Vagina (tissue), 2 donors: ENCODE measurements at regions not wholly inside any gene's neighbourhood (a gene's known extent, or its start where the extent isn't known, plus 50 kb on each side); places are given as distances from the start of the nearest gene placed in this dataset.

Source experiments
- DNase-seq, 2 donors: peaks; one replicate each; pipeline ENCODE4 v3.0.0-alpha.2; 2017; ENCODE audit errors: extremely low spot score in 2 of 2
- H3K27ac ChIP-seq: fragments of 200-600 bp; sonication (generic); one replicate; pipeline ENCODE4 v1.5.1; 2019
- H3K27me3 ChIP-seq: fragments of 200-600 bp; sonication (generic); one replicate; pipeline ENCODE4 v1.5.1; 2019
- H3K36me3 ChIP-seq, 2 donors: fragments of 200-600 bp; sonication (generic); one replicate each; pipeline ENCODE4 v1.5.1; 2017 to 2019
- H3K4me1 ChIP-seq: fragments of 200-600 bp; sonication (generic); one replicate; pipeline ENCODE4 v1.5.1; 2019
- H3K4me3 ChIP-seq, 2 donors: fragments of 200-600 bp; sonication (generic); 1 replicate in 1 of 2; 2 replicates in 1 of 2; pipeline ENCODE4 v1.5.1; 2016 to 2019
- H3K9me3 ChIP-seq: fragments of 200-600 bp; sonication (generic); one replicate; pipeline ENCODE4 v1.5.1; 2019
- CTCF ChIP-seq, 3 experiments: fragments of 450-650 bp in 2 of 3; fragments of 200-600 bp in 1 of 3; sonication (generic) in 1 of 3; IDR thresholded peaks; one replicate each; pipeline ENCODE4 v1.5.1; 2017 to 2019; ENCODE audit warnings: antibody characterized with exemption in 3 of 3, mild to moderate bottlenecking in 2 of 3, moderate library complexity in 2 of 3
- POLR2A ChIP-seq, 2 donors: fragments of 450-650 bp; IDR thresholded peaks; one replicate each; pipeline ENCODE4 v1.6.1; 2017; ENCODE audit warnings: antibody characterized with exemption in 2 of 2, mild to moderate bottlenecking in 2 of 2, moderate library complexity in 2 of 2
- POLR2AphosphoS5 ChIP-seq, 2 donors: sonication (generic); formaldehyde crosslinking; IDR thresholded peaks; one replicate each; pipeline ENCODE4 v1.9.0; 2017; ENCODE audit warnings: antibody characterized with exemption in 2 of 2, mild to moderate bottlenecking in 2 of 2, low read depth in 1 of 2; ENCODE audit not compliant: insufficient read depth in 1 of 2
- intact Hi-C: fragments of 100-400 bp; cut with DNase I; formaldehyde crosslinking; loops from one replicate; pipeline ENCODE4 v1.15.1; 2023

- H3K36me3 ChIP-seq, result no peaks in the 10 kb centered on the region
- TF ChIP-seq CTCF (IDR thresholded peaks at IDR 0.05) (no peak), POLR2A (IDR thresholded peaks at IDR 0.05) (no peak), POLR2AphosphoS5 (IDR thresholded peaks at IDR 0.05; ENCODE audit: insufficient read depth in 1 of 2, low read depth in 1 of 2) (no peak)
- H3K27ac ChIP-seq, result no peak overlapping the region
- intact Hi-C loops, result no loop called here
- no peak overlapping the region for H3K4me3 ChIP-seq
- H3K4me1 ChIP-seq, result no peaks in the 10 kb centered on the region
- DNase-seq, result no peak
- H3K27me3 ChIP-seq, result no peaks in the 10 kb centered on the region
- H3K9me3 ChIP-seq, result no peaks in the 10 kb centered on the region
Observed at GRCh38 chr16:52618753-52619497, 72.0 kb upstream of the TOX3 start.

- H3K4me1 ChIP-seq, result no peaks in the 10 kb centered on the region
- no peak for TF ChIP-seq POLR2AphosphoS5 (IDR thresholded peaks at IDR 0.05; ENCODE audit: insufficient read depth in 1 of 2, low read depth in 1 of 2)
- no peak for TF ChIP-seq POLR2A (IDR thresholded peaks at IDR 0.05)
- TF ChIP-seq CTCF (IDR thresholded peaks at IDR 0.05), result no peak
- H3K27ac ChIP-seq, result no peak overlapping the region
- no peaks in the 10 kb centered on the region for H3K27me3 ChIP-seq
- intact Hi-C loops, result no loop called here
- no peak overlapping the region for H3K4me3 ChIP-seq
- no peak for DNase-seq
- no peaks in the 10 kb centered on the region for H3K9me3 ChIP-seq
- no peaks in the 10 kb centered on the region for H3K36me3 ChIP-seq
Observed at GRCh38 chr16:52617591-52617990, 70.6 kb upstream of the TOX3 start.

GRCh38 chr16:52613508-52613907, 66.6 kb upstream of the TOX3 start:
- H3K4me1 ChIP-seq, result no peaks in the 10 kb centered on the region
- no peak for DNase-seq
- no peak overlapping the region for H3K27ac ChIP-seq
- H3K9me3 ChIP-seq, result no peaks in the 10 kb centered on the region
- H3K36me3 ChIP-seq, result no peaks in the 10 kb centered on the region
- H3K27me3 ChIP-seq, result no peaks in the 10 kb centered on the region
- H3K4me3 ChIP-seq, result no peak overlapping the region
- no peak for TF ChIP-seq POLR2A (IDR thresholded peaks at IDR 0.05)
- no peak for TF ChIP-seq POLR2AphosphoS5 (IDR thresholded peaks at IDR 0.05; ENCODE audit: insufficient read depth in 1 of 2, low read depth in 1 of 2)
- TF ChIP-seq CTCF (IDR thresholded peaks at IDR 0.05), result no peak
- intact Hi-C loops, result no loop called here

DNA sequence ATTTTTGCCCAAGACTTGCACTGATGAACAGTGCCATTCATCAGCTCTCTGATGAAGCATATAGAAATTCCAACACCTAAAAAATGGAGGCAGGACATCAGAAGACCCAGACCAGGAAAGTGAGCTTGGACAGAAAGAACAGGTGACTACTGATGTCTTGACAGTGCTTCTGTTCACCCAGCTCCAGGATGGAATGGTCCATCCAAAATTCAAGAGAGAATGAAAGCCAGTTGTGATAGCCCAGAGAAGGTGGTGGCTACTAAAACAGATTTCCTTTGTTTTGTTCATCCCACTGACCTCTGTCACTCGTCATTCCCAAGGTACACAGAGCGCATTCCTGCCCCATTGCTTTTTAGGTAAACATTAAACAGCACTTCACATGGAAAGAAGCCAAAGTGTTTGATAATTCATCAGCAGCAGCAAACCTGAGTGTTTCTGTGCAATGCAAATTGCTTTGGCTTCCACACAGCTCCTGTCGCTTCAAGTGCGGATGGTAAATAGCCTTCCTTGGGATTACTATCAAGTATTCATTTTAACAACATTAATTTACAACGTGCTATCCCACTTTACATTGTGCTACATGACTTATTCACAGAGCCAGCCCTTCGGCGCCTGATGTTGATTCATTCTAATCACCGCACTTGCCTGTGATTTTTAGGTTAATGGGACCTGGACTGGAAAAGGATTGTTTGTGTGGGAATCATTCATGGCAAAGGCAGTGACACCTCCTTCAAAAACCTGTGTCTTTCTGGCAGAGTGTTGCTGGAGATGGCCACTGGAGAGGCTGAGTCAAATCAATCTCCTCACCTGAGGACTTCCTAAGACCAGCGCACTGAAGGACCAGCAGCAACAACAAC, 65.1 kb upstream of the TOX3 start:
- TF ChIP-seq POLR2AphosphoS5 (IDR thresholded peaks at IDR 0.05; ENCODE audit: insufficient read depth in 1 of 2, low read depth in 1 of 2), result no peak
- no peak for TF ChIP-seq CTCF (IDR thresholded peaks at IDR 0.05)
- TF ChIP-seq POLR2A (IDR thresholded peaks at IDR 0.05), result no peak
- intact Hi-C loops, result no loop called here
- H3K4me1 ChIP-seq, result no peaks in the 10 kb centered on the region

GRCh38 chr16:52603015-52603414, 56.1 kb upstream of the TOX3 start:
- Histone ChIP-seq H3K27ac (no peak overlapping the region), H3K4me3 (no peak overlapping the region), H3K36me3 (no peaks in the 10 kb centered on the region), H3K27me3 (no peaks in the 10 kb centered on the region), H3K4me1 (no peaks in the 10 kb centered on the region), H3K9me3 (no peaks in the 10 kb centered on the region)
- intact Hi-C loops, result no loop called here
- DNase-seq, result no peak
- TF ChIP-seq POLR2A (IDR thresholded peaks at IDR 0.05), result no peak
- no peak for TF ChIP-seq POLR2AphosphoS5 (IDR thresholded peaks at IDR 0.05; ENCODE audit: insufficient read depth in 1 of 2, low read depth in 1 of 2)
- TF ChIP-seq CTCF (IDR thresholded peaks at IDR 0.05), result no peak

More for the DNA sequence above, 65.1 kb upstream of the TOX3 start:
- Histone ChIP-seq H3K27ac (no peak overlapping the region), H3K9me3 (no peaks in the 10 kb centered on the region), H3K36me3 (no peaks in the 10 kb centered on the region), H3K4me3 (no peak overlapping the region), H3K27me3 (no peaks in the 10 kb centered on the region)
- DNase-seq, result no peak
